ENCODE measurements at regions not wholly inside any gene's neighbourhood (a gene's known extent, or its start where the extent isn't known, plus 50 kb on each side); places are given as distances from the start of the nearest gene placed in this dataset.

DNA sequence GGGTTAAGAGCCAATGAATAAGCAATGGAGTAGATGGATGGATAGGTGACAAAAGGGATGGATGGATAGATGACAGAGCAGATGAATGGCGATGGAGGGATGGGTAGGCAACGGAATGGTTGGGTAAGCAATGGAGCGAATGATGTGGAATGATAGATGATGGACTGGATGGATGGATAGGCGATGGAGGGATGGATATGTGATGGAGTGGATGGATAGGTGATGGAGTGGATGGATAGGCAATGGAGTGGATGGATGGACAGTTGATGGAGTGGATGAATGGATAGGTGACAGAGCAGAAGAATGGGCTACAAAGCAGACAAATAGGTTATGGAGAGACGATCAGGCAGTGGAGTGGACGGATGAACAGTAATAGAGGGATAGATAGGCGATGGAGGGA, 269.6 kb downstream of the TEX29 start:
- Histone ChIP-seq H4K20me1 (ENCODE audit: control insufficient read depth, insufficient read depth, insufficient read length) (no peaks in the 10 kb centered on the region), H4K5ac (ENCODE audit: insufficient read length, low read depth, low read length) (no peak overlapping the region), H3K56ac (ENCODE audit: insufficient read length, low read depth, low read length) (no peak overlapping the region), H2BK12ac (ENCODE audit: insufficient read length, low read depth, low read length) (no peak overlapping the region), H3K27me3 (ENCODE audit: insufficient read depth, low read length) (no peaks in the 10 kb centered on the region), H3K79me1 (ENCODE audit: insufficient read depth, low read depth, low read length, poor library complexity, severe bottlenecking) (no peaks in the 10 kb centered on the region), H2BK120ac (ENCODE audit: low read depth, low read length, poor library complexity, severe bottlenecking) (no peak overlapping the region), H4K91ac (ENCODE audit: insufficient read length, low read depth, low read length) (no peak overlapping the region), H2AFZ (ENCODE audit: low read length) (no peak overlapping the region), H2BK20ac (ENCODE audit: low read depth, low read length, poor library complexity, severe bottlenecking) (no peak overlapping the region), H2AK5ac (ENCODE audit: insufficient read length, low read length) (no peak overlapping the region), H4K8ac (replicated peaks; ENCODE audit: insufficient read length, low read depth, low read length) (no peak overlapping the region), H3K4me1 (ENCODE audit: insufficient read depth, low read length) (no peaks in the 10 kb centered on the region), H3K79me2 (ENCODE audit: insufficient read depth, low read length) (no peaks in the 10 kb centered on the region), H2BK5ac (ENCODE audit: insufficient read length, low read length) (no peak overlapping the region), H2BK15ac (ENCODE audit: low read depth, low read length) (no peak overlapping the region), H3K4me2 (ENCODE audit: insufficient read depth, insufficient read length, low read length) (no peak overlapping the region), H3K23ac (ENCODE audit: insufficient read length, low read depth, low read length) (no peak overlapping the region), H3K27ac (ENCODE audit: insufficient read length, low read depth, low read length) (no peak overlapping the region), H3T11ph (ENCODE audit: low read length) (no peak overlapping the region), H3K9ac (ENCODE audit: extremely low read depth, insufficient read length, low read length) (no peak overlapping the region), H3K23me2 (ENCODE audit: insufficient read length, low read depth, low read length, poor library complexity, severe bottlenecking) (no peaks in the 10 kb centered on the region), H3K9me3 (ENCODE audit: control insufficient read depth, low read depth, low read length) (no peaks in the 10 kb centered on the region), H3K18ac (ENCODE audit: insufficient read length, low read depth, low read length) (no peak overlapping the region), H3K14ac (ENCODE audit: insufficient read depth, low read length) (no peak overlapping the region), H3K4ac (ENCODE audit: low read depth, low read length) (no peak overlapping the region)
- peaks cover 0 to 3% (median 2%) of the 10 kb centered on the region in 3 experiments; a peak in 1 of 7 replicates for H3K36me3 Mint-ChIP-seq (ENCODE audit: insufficient read depth in 1 of 3, low read depth in 3 of 3)
- 100% methylated on average over 2 of the region's 7 CpGs for WGBS (ENCODE audit: extremely low coverage, insufficient read length, low lambda C conversion rate)
- H3K4me3 Mint-ChIP-seq: no peak overlapping the region
- peaks cover 12% of the 10 kb centered on the region for H3K27me3 Mint-ChIP-seq (ENCODE audit: low read depth)
- H3K4me1 Mint-ChIP-seq: no peaks in the 10 kb centered on the region
- H3K9me3 Mint-ChIP-seq: peaks cover 8 to 10% of the 10 kb centered on the region in 2 experiments; a peak in 3 of 5 replicates
- no peak overlapping the region for H3K27ac Mint-ChIP-seq
- DNase-seq: no peak
- TF ChIP-seq, protein P1, sequence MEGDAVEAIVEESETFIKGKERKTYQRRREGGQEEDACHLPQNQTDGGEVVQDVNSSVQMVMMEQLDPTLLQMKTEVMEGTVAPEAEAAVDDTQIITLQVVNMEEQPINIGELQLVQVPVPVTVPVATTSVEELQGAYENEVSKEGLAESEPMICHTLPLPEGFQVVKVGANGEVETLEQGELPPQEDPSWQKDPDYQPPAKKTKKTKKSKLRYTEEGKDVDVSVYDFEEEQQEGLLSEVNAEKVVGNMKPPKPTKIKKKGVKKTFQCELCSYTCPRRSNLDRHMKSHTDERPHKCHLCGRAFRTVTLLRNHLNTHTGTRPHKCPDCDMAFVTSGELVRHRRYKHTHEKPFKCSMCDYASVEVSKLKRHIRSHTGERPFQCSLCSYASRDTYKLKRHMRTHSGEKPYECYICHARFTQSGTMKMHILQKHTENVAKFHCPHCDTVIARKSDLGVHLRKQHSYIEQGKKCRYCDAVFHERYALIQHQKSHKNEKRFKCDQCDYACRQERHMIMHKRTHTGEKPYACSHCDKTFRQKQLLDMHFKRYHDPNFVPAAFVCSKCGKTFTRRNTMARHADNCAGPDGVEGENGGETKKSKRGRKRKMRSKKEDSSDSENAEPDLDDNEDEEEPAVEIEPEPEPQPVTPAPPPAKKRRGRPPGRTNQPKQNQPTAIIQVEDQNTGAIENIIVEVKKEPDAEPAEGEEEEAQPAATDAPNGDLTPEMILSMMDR (conservative IDR thresholded peaks at IDR 0.05): no peak
